ENCODE measurements at regions not wholly inside any gene's neighbourhood (a gene's known extent, or its start where the extent isn't known, plus 50 kb on each side); places are given as distances from the start of the nearest gene placed in this dataset.
"Not testable (repeated sequence)": the region's sequence is repeated elsewhere in the genome, so short reads cannot be mapped to it uniquely, and the experiment has no call there.

DNA sequence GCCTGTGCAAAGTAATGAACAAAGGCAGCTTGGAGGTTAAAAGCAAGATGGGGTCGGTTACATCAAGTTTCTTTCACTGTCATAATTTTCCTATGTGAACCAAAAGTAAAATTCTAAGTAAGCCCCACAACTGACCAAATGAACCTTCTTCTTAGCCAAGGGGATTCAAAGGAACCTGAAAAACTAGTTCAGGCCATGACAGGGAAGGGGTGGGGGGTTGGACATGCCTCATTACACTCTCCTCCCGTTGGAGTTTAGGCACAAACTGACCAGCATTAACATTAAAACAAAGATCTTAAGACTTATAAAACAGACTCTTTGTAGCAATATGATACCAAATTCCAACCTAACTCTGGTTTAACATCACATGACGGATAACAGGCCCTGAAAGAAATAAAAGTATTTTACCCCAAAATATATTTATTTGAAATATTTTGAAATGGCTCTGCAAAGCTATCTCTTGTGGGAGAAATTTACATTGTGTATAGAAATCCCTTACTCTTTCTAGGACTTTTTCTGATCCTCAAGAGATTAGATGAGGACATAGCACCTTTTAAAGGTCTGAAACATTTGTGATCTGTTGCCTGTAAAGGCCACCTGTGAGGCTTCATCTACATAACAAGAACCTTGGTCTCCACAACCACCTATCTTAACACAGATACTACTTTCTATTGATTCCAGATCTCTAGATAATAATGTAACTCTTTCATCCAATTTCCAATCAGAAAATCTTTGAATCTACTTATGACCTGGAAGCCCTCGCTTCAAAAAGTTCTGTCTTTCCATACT, 1829.0 kb upstream of the MIR17HG start:
- in situ Hi-C loops (cut with HindIII; ENCODE audit: low sequenced_read_pairs): no loop called here

DNA sequence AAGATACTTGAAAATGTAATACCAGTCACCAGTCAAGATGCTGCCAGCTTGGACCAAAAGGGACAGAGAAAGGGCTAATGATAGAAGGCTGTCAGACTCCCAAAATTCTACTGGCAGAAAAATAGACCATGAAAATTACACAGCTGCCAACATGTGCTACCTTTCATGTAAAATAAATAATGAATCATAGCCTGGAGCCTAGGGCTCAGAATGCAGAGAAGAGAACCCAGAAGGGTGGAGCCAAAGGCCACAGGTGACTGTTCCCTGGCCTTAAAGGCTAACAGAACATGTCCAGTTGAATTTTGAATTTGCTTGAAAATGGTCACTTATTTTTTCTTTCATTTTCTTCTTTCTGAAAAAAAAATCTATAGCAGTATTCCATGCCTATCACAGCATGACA, 1827.0 kb upstream of the MIR17HG start:
- in situ Hi-C loops (cut with HindIII; ENCODE audit: low sequenced_read_pairs): no loop called here

DNA sequence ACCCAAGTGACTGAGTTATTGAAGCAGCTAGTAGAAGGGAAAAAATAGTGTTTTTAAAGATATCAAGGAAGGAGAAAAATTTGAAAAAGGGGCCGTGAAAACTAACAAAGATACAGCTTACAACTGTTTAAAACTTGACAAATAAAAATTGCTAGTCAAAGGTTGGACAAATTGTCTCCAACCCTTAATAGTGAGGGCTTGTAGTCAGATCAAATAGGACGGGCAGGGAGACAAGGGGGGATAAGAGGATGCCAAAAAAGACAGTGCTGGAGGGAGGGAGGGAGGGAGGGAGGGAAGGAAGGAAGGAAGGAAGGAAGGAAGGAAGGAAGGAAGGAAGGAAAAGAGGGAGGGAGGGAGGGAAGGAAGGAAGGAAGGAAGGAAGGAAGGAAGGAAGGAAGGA, 1825.8 kb upstream of the MIR17HG start:
- in situ Hi-C loops (cut with HindIII; ENCODE audit: low sequenced_read_pairs): not testable (repeated sequence)

DNA sequence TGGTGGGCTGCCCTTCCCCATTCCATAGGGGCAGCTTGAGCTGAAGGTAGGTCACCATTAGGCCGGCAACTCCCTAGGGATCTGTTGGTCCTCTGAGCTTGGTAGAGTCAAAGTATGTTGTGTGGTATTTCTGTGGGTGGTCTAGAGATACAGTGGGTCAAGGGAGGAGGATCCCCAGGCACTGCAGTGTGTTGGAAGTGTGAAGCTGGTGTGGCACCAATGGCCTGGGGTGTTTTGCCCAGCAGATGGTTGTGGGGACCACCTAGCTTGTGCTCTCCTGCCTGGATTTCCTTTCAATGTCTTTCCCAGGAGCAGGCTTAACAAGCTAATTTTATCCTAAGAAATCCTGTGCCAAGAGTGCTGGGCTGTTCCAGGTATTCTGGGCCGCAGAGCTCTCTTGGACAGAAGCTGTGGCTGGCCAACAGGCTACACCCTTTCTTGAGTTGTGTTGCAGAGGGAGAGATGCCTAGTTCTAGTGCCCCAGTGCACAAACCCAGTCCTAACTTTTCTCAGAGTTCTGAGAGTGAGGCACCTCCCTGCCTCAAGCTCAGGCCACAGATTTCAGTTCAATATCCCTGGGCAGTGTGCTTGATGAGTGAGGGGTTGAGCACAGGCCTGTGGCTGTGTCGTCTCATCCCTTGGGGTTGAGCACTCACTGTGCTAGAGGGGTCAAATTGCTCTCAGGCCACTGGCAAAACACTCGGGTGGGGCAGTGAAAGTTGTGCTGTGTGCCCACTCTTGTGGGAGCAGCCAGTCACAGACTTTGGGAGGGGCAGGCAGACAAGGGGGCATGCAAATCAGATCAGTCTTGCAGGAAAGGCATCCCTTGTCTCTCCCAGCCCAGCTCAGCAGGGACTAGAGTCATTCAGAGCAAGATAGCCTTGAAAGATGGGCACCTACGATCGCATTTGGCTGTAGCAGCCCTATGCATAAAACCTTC, 1806.1 kb upstream of the MIR17HG start:
- in situ Hi-C loops (cut with HindIII; ENCODE audit: low sequenced_read_pairs): no loop called here

DNA sequence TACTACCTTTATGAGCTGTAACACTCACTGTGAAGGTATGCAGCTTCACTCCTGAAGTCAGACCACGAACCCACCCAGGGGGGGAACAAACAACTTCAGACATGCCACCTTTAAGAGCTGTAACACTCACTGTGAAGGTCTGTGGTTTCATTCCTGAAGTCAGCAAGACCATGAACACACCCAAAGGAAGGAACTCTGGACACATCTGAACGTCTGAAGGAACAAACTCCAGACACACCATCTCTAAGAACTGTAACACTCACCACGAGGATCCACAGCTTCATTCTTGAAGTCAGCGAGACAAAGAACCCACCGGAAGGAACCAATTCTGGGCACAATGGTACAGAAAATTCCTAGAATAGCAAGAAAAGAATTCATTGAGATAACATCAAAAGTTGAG, 1796.5 kb upstream of the MIR17HG start:
- in situ Hi-C loops (cut with HindIII; ENCODE audit: low sequenced_read_pairs): no loop called here

DNA sequence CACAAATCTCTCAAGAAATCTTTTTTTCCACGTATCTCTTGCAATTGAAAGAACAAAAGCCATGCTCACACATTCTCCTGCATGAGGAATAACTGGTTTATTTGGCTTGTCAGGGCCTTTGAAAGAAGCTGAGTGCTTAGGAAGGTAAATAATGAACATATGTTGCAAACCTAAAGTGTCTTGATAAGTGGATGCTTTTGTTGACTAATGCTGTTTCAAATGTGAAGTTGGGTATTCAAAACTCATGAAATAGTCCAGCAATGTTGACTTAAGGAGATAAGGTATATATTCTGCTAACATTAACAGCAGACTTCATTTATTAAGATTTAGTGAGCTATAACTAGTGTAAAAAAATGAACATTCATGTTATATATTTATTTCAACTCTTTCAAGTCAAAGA, 1792.7 kb upstream of the MIR17HG start:
- in situ Hi-C loops (cut with HindIII; ENCODE audit: low sequenced_read_pairs): no loop called here

DNA sequence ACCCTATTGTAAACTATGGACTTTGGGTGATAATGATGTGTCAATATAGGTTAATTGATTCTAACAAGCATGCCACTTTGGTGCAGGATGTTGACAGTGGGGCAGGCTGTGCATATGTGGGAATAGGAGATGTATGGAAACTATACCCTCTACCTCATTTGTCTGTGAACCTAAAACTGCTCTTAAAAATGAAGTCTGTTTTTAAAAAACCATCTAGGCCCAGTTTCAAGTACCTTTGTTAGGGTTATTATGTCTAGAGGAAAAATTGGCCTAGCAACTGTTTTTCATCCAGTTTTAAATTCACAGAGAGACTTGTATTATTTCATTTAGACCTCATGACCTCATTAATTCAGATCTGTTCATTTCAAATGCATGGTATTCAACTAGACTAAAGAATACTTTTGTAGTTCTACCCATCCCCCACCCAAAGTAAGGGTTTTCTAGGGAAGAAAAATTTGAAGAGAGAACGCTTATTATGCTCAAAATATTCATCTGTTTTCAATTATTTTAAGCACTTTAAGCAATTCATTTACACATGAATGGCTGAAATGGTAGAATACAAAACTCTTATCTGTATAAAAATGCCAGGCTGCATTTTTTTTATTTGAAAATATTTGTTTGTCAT, 1781.9 kb upstream of the MIR17HG start:
- in situ Hi-C loops (cut with HindIII; ENCODE audit: low sequenced_read_pairs): no loop called here

DNA sequence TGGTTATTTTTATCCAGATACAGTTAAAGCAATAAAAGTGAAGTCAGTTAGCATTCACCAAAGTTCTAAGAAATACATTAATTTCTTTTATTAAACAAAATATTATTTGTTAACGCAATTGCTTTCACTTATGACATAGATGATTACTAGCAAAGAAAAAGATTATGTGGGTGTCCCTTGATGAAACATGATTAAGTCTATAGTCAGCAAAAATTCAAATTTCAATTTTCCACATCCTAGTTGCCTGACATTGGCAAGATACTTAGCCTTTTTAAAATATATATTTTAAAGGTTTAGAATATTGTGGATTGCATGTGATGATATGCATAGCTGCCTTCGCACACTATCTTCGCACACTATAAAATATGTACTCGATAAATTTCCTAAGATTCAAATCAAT, 1780.5 kb upstream of the MIR17HG start:
- in situ Hi-C loops (cut with HindIII; ENCODE audit: low sequenced_read_pairs): no loop called here

DNA sequence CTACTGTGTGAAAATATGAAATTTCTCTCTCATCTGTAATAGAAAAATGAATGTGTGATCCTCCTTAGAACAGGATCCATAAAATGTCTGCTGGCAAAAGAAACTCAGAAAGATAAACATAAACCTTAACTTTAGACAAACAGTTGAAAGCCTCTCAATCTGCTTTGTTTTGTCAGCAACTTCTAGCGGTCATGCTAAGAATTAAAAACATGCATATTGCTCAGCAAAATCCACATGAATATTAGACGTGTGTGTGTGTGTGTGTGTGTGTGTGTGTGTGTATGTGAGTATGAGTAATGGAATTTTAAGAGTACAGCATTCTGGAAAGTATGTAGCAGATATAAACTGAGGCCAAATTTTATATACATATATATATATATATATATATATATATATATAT, 1779.2 kb upstream of the MIR17HG start:
- in situ Hi-C loops (cut with HindIII; ENCODE audit: low sequenced_read_pairs): no loop called here

DNA sequence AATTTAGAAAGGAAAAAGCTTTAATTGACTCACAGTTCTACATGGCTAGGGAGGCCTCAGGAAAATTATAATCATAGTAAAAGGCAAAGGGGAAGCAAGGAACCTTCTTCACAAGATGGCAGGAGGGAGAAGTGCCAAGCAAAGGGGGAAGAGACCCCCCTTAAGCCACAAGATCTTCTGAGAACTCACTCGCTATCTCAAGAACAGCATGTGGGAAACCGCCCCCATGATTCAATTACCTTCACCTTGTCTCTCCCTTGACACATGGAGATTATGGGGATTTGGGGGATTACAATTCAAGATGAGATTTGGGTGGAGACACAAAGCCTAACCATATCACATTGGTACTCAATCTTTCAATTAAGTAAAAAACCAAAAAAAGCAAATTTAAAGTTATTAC, 1778.7 kb upstream of the MIR17HG start:
- in situ Hi-C loops (cut with HindIII; ENCODE audit: low sequenced_read_pairs): no loop called here

DNA sequence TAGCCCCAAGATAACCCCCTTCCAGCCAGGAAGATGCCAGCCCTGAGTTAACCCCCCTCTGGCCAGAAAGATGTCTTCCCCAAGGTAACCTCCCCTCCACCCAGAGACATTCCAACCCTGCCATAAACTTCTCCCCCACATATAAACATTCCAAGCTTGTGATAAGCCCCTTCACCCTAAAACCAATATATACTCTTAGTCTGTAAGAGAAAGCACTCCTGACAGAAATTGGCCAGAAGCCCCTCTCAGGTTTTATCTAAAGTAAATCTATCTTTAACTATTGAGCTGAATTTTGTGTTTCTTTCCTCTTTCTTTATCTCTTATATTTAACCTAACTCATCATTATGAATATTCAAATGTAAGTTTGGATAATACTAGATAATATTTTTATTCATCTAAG, 1775.8 kb upstream of the MIR17HG start:
- in situ Hi-C loops (cut with HindIII; ENCODE audit: low sequenced_read_pairs): no loop called here

DNA sequence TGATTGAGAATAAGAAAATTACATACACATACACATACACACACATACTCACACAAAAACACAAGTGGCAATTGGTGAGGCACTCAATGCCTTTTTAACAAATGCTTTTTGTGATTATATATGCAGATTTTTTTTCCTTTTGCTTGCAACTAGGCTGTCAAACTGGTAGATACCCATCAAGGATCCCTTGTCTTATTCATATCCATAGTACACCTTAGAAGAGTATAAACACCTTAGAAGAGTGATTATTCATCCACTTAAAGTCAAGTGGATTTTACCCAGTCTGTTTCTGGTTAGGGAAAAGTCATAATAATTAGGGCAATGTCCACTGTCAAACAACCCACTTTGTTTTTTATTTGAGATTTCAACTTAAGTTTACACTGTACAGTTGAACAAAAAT, 1773.4 kb upstream of the MIR17HG start:
- in situ Hi-C loops (cut with HindIII; ENCODE audit: low sequenced_read_pairs): no loop called here

DNA sequence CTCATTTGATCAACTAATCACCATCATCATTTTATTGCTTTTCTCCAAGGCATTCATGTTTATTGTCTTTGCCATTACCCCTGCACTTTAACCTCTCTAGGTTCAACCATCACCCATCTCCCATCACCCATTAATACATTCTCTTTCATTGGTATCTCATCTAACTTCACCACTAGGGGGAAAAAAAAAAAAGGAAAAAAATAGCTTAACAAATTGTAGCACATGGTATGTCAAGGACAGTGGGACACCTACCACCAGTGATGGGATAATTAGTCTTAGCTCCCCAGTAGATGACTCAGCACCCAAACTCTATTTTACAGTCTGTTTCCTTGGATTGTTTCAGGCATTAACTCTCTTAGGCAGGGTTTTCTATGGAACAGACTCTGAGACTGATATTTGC, 1770.2 kb upstream of the MIR17HG start:
- in situ Hi-C loops (cut with HindIII; ENCODE audit: low sequenced_read_pairs): no loop called here

DNA sequence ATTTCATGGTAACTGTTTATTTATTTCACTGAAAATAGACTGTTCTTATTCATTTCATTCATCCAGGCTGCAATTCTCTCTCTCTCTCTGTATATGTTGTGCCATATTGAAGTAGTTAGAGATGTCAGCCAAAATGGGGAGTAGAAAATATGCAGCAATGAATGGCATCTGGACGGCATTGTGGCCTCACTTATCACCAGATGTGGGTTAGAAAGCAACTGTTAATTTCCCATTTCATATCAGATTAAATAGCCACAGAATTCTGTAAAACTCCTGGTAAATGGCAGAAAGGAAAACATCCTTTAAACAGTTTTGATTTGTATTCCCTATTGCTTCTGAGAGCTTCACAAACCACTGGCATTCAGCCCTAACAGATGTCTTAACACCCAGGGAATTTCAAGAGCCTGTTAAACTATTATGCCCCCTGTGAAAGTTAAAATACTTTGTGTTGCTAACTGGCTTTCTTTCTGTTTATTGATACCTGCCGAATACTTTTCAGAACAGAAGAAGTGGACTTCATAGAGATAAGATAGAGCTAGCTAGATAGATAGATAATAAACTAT, 1763.3 kb upstream of the MIR17HG start:
- in situ Hi-C loops (cut with HindIII; ENCODE audit: low sequenced_read_pairs): no loop called here

DNA sequence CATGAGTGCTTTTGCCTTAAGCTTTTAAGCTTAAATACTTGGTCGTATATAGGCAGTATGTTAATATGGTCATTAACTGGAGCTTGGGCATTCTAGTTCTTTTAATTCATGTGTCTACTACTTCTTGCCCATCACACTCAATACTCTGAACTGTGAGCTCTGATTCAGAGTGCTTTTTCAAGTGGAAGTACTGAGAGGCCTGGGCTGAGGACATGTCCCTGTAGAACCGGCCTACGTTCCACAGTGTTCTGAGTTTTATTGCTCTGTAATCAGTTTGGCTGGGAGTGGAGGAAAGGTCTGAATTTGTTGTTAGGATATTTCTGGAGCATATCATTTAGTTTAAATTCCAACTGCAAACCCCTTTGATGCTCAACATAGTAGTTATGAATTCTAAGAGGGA, 1744.8 kb upstream of the MIR17HG start:
- in situ Hi-C loops (cut with HindIII; ENCODE audit: low sequenced_read_pairs): no loop called here

DNA sequence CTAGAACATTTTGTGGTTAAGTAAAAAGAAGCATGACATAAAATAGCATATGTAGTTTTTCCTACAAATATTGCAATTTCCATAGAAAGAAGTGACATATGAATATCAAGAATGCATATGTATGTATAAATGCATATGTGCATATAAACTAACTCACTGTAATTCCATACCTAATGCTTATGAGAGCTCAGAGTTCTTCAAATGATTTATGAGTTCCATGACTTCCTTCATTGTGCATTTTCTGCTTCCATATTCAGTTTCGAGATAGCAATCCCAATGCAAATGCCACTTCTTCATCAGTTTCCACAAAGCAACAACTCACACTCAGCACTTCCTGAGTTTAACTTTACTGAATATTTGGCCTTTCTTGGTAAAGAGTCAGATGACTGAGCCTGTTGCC, 1744.3 kb upstream of the MIR17HG start:
- in situ Hi-C loops (cut with HindIII; ENCODE audit: low sequenced_read_pairs): no loop called here

DNA sequence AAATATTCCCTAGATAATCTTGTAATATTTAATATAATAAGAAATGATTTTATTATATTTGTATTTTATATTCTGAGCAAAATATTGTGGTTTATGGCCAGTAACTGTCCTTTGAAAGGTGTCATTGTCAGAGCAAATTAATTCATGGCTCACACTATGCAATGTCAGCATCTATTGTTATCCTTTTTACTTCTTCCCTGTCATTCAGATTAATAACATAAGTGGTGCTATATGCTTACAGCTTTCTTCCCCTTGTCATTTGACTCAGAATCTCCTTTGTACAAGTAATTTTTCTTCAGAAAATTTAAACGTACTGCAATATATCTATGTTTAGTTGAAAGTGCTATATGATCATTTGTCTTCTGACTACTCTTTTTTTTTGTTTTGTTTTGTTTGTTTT, 1738.2 kb upstream of the MIR17HG start:
- in situ Hi-C loops (cut with HindIII; ENCODE audit: low sequenced_read_pairs): no loop called here

DNA sequence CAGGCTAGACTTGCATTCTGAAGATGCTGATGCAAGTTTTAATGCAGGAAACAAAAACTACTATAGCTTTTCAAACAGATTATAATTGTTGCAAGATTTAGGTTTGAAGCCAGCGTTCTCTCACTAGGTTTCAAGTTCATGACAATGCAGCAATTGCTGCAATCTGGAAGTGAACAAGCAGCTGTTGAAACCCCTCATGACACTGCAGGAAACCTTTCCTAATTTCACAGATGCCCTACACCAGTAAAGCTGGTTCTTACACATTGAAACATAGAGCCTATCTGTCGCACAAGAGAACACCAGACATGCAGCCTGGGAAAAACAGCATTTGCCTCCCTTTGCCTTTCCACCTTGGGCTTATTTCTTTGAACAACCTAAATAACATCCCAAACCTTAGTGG, 1737.2 kb upstream of the MIR17HG start:
- in situ Hi-C loops (cut with HindIII; ENCODE audit: low sequenced_read_pairs): no loop called here

DNA sequence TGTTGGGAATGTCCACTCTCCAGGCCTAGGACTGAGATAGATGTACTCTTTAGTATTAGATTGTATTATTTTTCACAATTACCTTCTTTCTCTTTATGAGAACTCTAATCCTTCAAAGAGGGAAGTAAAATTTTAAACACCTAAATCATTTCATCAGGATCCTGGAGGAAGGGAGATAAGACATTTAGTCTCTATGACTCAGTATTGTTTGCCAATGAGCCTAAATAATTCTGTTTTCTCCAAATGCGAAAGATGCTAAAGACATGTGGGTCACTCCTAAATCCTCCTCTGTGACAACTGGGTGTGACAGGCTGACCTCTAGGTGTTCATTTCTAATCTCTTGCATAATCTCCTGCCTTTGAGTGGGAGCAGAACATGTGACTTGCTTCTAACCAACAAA, 1736.6 kb upstream of the MIR17HG start:
- in situ Hi-C loops (cut with HindIII; ENCODE audit: low sequenced_read_pairs): no loop called here

DNA sequence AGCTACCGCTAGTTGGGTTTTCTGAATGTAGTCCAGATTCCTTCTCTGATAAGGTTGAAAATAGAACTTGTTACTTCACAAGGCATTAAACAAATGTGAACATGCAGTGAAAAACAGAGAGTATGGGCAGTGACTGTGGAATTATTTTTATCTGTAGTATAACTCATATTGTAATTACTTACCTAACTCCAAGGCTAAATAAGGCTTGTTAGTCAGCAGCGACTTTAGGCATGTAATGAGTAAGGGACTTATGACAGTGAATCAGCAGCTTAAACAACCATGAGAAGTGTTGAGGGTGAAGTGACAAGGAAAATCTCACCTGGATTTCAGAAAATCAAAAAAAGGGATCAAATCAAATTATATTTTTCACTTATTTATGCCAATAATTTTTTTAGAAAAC, 1719.5 kb upstream of the MIR17HG start:
- in situ Hi-C loops (cut with HindIII; ENCODE audit: low sequenced_read_pairs): no loop called here

DNA sequence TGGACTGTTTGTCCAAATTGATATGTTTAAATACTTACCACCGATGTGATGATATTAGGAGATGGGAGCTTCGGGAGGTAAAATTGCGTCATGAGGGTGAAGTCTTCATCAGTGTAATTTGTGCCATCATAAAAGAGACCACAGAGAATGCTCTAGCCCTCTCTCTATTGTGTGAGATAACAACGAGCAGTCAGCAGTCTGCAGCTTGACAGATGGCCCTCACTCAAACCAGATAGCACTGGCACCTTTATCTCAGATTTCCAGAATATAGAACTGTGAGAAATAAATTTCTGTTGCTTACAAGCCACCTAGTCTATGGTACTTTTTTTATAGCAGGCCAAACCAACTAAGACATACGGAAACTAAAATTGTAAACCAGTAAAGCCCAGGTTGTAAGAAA, 1718.9 kb upstream of the MIR17HG start:
- in situ Hi-C loops (cut with HindIII; ENCODE audit: low sequenced_read_pairs): no loop called here
